NCI-H748 (cell line): ENCODE measurements at regions not wholly inside any gene's neighbourhood (a gene's known extent, or its start where the extent isn't known, plus 50 kb on each side); places are given as distances from the start of the nearest gene placed in this dataset.
A peak's percentile ranks its signal among the peaks of the same experiment; 100 is the strongest.

ENCODE experiments used
- DNase-seq: peaks from one replicate; lab custom pipeline; 2025; ENCODE audit not compliant: unreplicated experiment; lab: John Stamatoyannopoulos, UW

DNA sequence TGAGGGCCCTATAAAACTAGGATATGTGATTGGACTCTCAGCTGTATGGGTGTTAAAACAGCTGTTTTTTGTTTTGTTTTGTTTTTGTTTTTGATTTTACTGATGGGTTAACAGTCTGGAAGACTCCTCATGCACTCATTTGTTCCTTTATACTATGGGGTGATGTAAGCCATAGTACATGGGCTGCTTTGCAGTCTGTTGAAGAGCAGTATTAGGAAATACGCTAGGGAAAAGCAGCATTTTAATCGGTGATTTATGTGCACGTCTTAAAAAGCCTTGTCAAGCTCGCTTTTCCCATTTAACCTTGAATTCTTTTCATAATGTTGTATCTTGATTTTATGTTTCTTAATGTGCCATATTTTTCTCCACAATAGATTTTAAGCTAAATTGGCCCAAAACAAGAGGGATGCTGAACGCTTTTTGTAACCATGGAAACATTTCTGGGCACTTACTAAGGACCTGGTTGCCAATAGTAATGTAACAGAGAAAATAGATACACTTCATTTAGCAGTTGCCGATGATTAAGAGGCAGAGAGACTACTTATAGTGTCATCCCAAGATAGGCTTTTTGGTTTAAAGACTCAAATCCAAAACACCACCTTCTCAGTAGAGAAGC, 244.0 kb downstream of the SNAPC1 start:
- peak; percentile 19 for DNase-seq

GRCh38 chr14:62015243-62015642, 253.0 kb downstream of the SNAPC1 start:
- DNase-seq: no peak

- DNase-seq: peak; percentile 45
These were observed 253.7 kb downstream of the SNAPC1 start for GRCh38 chr14:62015945-62016344.

DNA sequence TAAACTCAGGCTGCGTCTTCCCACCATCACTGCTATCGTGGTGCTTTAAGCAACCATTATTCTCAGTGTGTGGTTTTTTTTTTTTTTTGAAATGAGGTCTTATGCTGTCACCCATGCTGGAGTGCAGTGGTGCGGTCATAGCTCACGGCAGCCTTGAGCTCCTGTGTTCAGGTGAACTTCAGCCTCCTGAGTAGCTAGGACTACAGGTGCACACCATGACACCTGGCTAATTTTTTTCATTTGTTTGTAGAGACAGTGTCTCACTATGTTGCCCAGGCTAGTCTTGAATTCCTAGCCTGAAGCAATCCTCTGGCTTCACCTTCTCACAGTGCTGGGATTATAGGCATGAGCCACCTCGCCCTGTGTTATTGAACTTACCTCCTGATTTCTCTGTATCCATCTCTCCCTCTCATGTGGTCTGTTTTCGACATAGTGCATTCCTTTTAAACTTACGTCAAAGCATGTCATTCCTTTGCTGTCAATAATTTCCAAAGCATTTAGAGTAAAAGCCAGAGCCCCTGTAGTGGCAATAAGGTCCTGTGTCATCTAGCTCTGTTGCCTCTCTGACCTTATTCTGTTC, 255.5 kb downstream of the SNAPC1 start:
- DNase-seq: no peak

DNA sequence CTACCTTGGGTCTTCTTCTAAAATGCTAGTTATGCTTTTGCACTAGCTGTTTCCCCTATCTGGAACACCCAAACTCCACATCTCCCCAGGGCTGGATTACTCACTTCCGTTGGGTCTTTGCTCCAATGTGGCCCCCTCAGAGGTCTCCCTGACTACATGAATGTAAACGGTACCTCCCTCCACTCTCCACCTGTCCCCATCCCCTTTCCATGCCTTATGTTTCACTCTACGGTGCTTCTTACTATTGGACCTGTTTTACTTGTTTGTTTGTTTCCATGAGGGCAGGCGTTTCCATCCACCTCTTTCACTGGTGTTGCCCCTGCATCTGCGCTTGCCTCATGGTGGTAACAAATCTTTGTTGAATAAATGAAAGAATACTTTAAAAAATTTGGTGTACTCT, 256.4 kb downstream of the SNAPC1 start:
- no peak for DNase-seq

GRCh38 chr14:62027958-62028357, 265.7 kb downstream of the SNAPC1 start:
- no peak for DNase-seq

GRCh38 chr14:62029569-62029924, 267.3 kb downstream of the SNAPC1 start:
- DNase-seq: no peak

DNA sequence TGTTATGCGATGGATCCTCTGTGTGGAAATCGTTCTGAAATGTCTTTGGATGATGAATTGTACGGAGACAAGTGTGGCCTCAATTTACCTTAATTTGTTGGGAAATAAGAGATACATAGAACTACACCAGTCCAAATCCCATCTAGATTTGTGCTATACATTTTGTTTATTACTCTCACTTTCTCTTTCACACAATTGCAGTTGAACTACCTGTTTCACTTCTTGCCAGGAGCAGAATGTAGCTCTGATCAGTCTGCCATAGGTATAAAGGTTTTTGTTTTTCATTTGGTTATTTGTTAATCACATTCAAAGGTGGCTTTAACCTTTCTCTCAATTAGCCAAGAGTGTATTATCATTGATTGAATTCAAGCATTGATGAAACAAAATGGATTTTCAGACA, 268.2 kb downstream of the SNAPC1 start:
- DNase-seq: no peak

DNA sequence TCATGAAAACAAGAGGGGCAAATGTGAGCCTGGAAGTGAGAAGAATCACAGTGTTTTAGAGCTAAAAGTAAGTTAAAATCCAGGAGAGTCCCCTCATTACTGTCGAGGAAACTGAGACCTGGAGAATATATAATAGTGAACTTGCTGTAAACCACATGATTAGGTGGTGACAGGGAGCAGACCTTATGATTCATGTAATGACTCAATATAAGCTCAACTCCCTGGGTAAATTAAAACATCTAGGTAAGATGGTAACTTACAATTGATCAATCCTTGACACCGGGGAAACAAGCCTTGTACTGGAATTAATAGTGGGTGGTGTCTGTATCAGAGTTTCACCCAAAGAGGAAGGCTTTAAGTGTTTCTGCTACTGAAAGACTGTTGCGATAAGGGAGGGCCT, 269.3 kb downstream of the SNAPC1 start:
- DNase-seq: no peak

- no peak for DNase-seq
These were observed 291.0 kb downstream of the SNAPC1 start for GRCh38 chr14:62053188-62053587.

GRCh38 chr14:62056789-62057188, 294.6 kb downstream of the SNAPC1 start:
- DNase-seq: no peak

GRCh38 chr14:62062645-62063044, 300.4 kb downstream of the SNAPC1 start:
- DNase-seq: no peak

DNA sequence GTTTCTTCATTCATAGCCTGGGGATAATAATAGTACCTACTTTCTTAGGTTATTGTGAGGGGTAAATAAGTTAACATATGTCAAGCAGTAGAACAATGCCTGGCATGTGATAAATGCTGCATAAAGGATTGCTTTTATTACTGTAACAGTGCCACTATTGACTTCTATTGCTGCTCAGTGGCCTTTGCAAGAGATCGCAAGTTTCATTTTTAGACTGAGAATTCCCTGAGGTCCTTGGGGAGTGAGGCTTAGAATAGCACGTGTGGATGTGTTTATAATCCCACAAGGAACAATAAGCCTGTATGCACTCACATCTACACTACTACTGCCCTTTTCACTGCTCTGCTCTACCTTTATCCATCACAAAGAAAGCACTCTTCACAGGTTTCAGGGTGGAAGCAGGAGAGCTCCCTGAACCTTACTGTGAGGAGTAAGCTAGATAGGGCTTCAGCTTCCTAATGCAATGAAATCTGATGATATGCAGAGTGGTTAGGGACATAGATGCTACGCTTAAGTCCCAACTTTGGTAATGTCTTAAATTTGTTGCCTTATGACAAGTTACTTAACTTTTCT, 302.6 kb downstream of the SNAPC1 start:
- no peak for DNase-seq

- DNase-seq: no peak
These were observed 304.1 kb downstream of the SNAPC1 start for GRCh38 chr14:62066304-62066703.

DNA sequence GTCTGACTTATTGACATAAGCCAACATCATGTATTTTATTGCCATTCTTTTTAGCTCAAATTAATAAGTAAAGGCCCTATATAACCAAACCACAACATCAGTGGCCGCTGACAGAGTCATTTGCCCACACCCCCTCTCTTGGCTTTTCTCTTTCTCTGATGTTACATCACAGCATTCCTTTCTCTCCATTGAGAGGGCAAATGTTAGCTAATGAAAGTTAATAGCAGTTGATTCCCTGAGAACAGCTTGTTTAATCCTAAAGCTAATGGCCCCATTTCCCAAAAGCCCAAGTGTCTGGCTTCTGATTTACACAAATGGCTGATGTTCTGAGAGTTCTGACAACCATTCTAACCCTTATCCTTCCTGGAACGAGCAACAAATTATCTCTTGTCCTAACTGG, 308.8 kb downstream of the SNAPC1 start:
- DNase-seq: no peak

DNA sequence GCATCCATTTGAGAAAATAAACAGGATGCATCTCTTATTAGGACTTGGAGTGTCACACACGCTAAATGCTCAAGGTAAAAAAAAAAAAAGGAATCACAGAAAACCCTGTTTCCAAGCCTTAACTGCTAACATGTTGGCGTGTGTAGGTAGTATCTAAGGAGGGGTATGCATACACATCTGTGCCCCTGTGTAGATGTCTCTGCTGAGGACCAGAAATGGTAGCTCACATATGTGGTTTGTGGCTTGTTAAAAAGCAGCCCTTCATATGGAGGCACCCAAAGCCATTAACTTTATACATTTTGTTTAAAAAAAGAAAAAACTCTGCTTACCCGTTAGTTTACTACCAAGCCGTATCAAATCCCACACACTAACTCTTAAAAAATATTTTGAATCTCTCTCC, 314.1 kb downstream of the SNAPC1 start:
- no peak for DNase-seq

- DNase-seq: no peak
These were observed 314.8 kb downstream of the SNAPC1 start for GRCh38 chr14:62076825-62077605.

DNA sequence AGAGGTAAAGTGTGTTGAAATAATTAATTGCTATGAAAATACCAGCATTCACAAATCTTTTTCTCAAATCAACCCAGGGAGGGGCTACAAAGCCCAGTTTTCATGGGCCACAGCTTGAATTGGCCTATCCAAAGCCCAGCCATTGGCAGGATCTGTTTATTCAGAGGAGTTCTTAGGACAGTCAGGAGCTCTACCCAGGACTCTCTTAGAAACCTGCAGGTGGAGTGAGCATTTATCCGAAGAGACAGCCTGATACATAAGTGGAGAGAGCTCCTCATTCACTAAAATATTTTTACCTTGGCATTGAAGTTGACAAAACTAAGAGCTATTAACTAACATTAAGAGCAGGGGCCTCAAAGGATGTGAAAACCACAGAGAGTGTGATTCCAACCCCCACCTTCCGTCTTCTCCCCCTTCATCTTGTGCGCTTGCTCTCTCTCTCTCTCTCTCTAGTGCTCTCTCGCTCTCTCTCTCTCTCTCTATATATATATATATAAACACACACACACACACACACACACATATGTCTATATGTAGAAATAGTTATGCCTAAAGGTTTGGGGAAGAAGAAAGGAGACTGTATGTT, 315.5 kb downstream of the SNAPC1 start:
- DNase-seq: no peak

- no peak for DNase-seq
These were observed 316.8 kb downstream of the SNAPC1 start for GRCh38 chr14:62079038-62079437.

DNA sequence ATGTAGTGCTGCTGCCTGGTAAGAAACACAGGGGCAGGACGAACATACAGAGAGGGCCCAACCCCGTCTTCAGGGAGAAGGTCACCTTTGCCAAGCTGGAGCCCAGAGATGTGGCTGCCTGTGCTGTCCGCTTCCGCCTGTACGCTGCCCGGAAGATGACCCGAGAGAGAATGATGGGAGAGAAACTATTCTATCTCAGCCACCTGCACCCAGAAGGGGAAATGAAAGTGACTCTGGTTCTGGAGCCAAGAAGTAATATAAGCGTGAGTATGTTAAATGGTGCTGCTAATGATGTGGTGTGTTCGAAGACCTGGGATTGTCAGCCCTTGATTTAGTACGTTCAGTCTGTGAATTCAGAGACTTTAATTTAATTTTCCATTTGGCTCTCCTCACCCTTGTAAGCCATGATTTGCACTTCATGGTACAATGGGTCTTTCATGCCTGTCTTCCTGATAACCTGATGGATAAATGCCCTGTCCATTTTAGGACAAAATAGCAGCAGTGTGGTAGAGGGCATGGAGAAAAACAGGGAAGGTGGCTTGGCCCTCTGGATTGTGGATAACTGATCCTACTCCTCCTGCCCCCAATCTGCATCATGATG, 318.9 kb downstream of the SNAPC1 start:
- no peak for DNase-seq

- DNase-seq: no peak
These were observed 319.7 kb downstream of the SNAPC1 start for GRCh38 chr14:62081951-62082350.
